ENCODE measurements at regions not wholly inside any gene's neighbourhood (a gene's known extent, or its start where the extent isn't known, plus 50 kb on each side); places are given as distances from the start of the nearest gene placed in this dataset.
A peak's percentile ranks its signal among the peaks of the same experiment; 100 is the strongest.

DNA sequence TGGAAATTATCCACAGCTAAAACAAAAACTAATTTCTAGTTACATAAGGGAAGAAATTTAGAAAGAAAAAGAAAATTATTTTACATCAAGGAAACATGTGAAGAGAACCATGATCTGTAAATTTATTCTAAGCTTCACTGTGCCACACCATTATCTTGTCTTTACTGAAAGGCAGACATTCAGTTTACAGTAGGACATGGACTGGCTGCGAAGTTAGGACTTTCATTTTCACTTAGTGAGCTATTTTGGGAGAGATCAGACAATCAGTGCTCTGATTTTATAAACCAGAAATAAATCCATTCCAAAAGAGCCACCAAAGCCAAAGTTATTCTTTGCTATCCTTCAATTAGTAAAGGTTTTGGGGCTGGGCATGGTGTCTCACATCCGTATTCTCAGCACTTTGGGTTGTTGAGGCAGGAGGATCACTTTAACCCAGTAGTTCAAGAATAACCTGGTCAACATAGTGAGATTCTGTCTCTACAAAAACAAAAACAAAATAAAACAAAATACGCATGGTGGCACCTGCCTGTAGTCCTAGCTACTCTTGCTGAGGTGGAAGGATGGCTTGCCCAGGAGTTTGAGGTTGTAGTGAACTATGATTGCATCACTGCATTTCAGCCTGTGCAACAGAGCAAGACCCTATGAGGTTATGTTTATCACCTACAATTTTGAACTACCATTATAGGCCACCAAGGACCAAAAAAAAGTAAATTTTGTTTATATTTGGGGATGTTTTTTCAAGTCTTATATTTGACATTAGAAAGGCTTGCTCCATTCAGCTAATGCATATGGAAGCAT, 1084.8 kb upstream of the ATXN7L3B start:
- H3K27ac ChIP-seq (ENCODE audit: low read depth, low read length) = no peak overlapping the region
- H3K36me3 ChIP-seq (ENCODE audit: control insufficient read depth, insufficient read depth, low read length) = no peaks in the 10 kb centered on the region
- H3K4me1 ChIP-seq (ENCODE audit: control insufficient read depth, insufficient read depth, low read length) = no peaks in the 10 kb centered on the region; the same call in 1 of the 2 replicates
- H3K9ac ChIP-seq (ENCODE audit: low read length) = no peak overlapping the region
- no peak overlapping the region for H3K4me3 ChIP-seq (ENCODE audit: low read depth, low read length)
- H3K9me3 ChIP-seq (ENCODE audit: control insufficient read depth, insufficient read depth, low read depth, low read length) = no peaks in the 10 kb centered on the region
- H3K27me3 ChIP-seq (ENCODE audit: control insufficient read depth, insufficient read depth, low read length) = peaks cover 49% of the 10 kb centered on the region

GRCh38 chr12:73460212-73460611, 1077.4 kb upstream of the ATXN7L3B start:
- Histone ChIP-seq H3K4me3 (ENCODE audit: low read depth, low read length) (no peak overlapping the region), H3K4me1 (ENCODE audit: control insufficient read depth, insufficient read depth, low read length) (peaks cover 2% of the 10 kb centered on the region; the same call in 1 of the 2 replicates), H3K36me3 (ENCODE audit: control insufficient read depth, insufficient read depth, low read length) (no peaks in the 10 kb centered on the region), H3K27me3 (ENCODE audit: control insufficient read depth, insufficient read depth, low read length) (peaks cover 67% of the 10 kb centered on the region), H3K9me3 (ENCODE audit: control insufficient read depth, insufficient read depth, low read depth, low read length) (no peaks in the 10 kb centered on the region), H3K9ac (ENCODE audit: low read length) (no peak overlapping the region), H3K27ac (ENCODE audit: low read depth, low read length) (no peak overlapping the region)

DNA sequence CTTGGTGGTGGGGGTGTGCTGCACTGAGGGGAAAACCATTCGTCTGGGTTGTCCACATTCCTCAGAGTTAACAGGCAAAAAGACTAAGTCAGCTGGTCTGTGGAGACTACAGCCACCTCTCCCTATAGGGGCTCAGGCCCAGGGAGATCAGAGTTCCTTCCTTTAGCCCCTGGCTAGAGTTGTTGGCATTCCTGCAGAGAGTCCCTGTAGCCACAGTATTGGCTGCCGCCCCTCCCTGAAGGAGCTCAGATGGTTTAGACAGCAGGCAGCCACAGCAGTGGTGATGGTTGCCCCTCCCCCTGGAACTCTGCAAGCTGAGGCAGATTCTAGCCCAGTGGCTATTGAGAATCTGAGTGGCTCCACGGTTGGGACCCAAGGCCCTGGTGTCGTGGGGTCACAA, 1072.5 kb upstream of the ATXN7L3B start:
- Histone ChIP-seq H3K4me3 (ENCODE audit: low read depth, low read length) (no peak overlapping the region), H3K9me3 (ENCODE audit: control insufficient read depth, insufficient read depth, low read depth, low read length) (no peaks in the 10 kb centered on the region), H3K36me3 (ENCODE audit: control insufficient read depth, insufficient read depth, low read length) (no peaks in the 10 kb centered on the region), H3K27me3 (ENCODE audit: control insufficient read depth, insufficient read depth, low read length) (peaks cover 19% of the 10 kb centered on the region), H3K9ac (ENCODE audit: low read length) (no peak overlapping the region), H3K4me1 (ENCODE audit: control insufficient read depth, insufficient read depth, low read length) (peaks cover 5% of the 10 kb centered on the region; the same call in 1 of the 2 replicates), H3K27ac (ENCODE audit: low read depth, low read length) (no peak overlapping the region)

- H3K27ac ChIP-seq (ENCODE audit: low read depth, low read length) = peak overlapping the region; percentile 3; the same call in 1 of the 2 replicates
- no peaks in the 10 kb centered on the region for H3K36me3 ChIP-seq (ENCODE audit: control insufficient read depth, insufficient read depth, low read length)
- H3K9ac ChIP-seq (ENCODE audit: low read length) = no peak overlapping the region
- H3K27me3 ChIP-seq (ENCODE audit: control insufficient read depth, insufficient read depth, low read length) = no peaks in the 10 kb centered on the region
- H3K9me3 ChIP-seq (ENCODE audit: control insufficient read depth, insufficient read depth, low read depth, low read length) = peaks cover 3% of the 10 kb centered on the region; the same call in 1 of the 2 replicates
- no peak overlapping the region for H3K4me3 ChIP-seq (ENCODE audit: low read depth, low read length)
- H3K4me1 ChIP-seq (ENCODE audit: control insufficient read depth, insufficient read depth, low read length) = peaks cover 17% of the 10 kb centered on the region
Measured at GRCh38 chr12:73486256-73486655, 1051.4 kb upstream of the ATXN7L3B start.

- no peaks in the 10 kb centered on the region for H3K36me3 ChIP-seq (ENCODE audit: control insufficient read depth, insufficient read depth, low read length)
- H3K4me3 ChIP-seq (ENCODE audit: low read depth, low read length) = no peak overlapping the region
- H3K4me1 ChIP-seq (ENCODE audit: control insufficient read depth, insufficient read depth, low read length) = peaks cover 4% of the 10 kb centered on the region; the same call in 1 of the 2 replicates
- no peak overlapping the region for H3K9ac ChIP-seq (ENCODE audit: low read length)
- H3K27ac ChIP-seq (ENCODE audit: low read depth, low read length) = no peak overlapping the region
- H3K9me3 ChIP-seq (ENCODE audit: control insufficient read depth, insufficient read depth, low read depth, low read length) = peaks cover 11% of the 10 kb centered on the region
- no peaks in the 10 kb centered on the region for H3K27me3 ChIP-seq (ENCODE audit: control insufficient read depth, insufficient read depth, low read length)
Measured at GRCh38 chr12:73506611-73507010, 1031.0 kb upstream of the ATXN7L3B start.

DNA sequence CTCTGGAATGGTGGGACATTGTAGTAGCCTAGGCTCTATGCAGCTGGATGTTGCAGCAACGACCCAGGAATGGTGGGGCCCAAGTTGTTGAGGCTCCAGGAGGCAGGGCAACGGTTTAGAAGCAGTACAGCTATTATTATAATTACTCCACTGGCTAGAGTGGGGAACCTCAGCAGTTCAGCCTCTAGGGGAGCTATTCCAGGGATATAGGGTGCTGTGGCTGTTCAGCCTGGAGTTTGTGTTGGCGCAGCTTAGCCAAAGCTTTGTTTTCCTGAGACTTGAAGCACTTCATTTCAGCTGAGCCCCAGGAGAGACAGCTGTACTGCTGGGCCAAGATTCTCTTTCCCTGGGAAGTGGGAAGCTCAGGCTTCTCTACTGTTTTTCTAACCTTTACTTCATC, 1023.0 kb upstream of the ATXN7L3B start:
- H3K27me3 ChIP-seq (ENCODE audit: control insufficient read depth, insufficient read depth, low read length) = no peaks in the 10 kb centered on the region
- no peaks in the 10 kb centered on the region for H3K4me1 ChIP-seq (ENCODE audit: control insufficient read depth, insufficient read depth, low read length)
- H3K36me3 ChIP-seq (ENCODE audit: control insufficient read depth, insufficient read depth, low read length) = no peaks in the 10 kb centered on the region
- H3K9me3 ChIP-seq (ENCODE audit: control insufficient read depth, insufficient read depth, low read depth, low read length) = peaks cover 2% of the 10 kb centered on the region; the same call in 1 of the 2 replicates
- H3K4me3 ChIP-seq (ENCODE audit: low read depth, low read length) = no peak overlapping the region
- H3K9ac ChIP-seq (ENCODE audit: low read length) = no peak overlapping the region
- H3K27ac ChIP-seq (ENCODE audit: low read depth, low read length) = no peak overlapping the region

DNA sequence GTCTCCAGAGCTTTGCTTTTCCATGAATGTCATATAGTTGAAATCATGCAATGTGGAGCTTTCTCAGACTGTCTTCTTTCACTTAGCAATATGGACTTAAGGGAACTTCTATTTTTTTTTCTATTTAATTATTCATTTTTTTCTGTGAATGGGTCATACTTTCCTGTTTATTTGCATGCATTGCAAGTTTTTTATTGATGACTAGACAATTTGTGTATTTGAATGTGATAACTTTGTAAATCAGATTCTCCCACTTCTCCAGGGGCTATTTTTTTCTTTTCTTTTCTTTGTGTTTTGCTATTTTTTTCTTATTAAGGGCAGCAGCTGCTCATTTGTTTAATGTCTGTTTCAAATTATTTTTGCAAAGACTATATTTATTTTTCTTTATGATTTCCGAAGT, 1019.8 kb upstream of the ATXN7L3B start:
- H3K4me1 ChIP-seq (ENCODE audit: control insufficient read depth, insufficient read depth, low read length) = no peaks in the 10 kb centered on the region
- no peaks in the 10 kb centered on the region for H3K36me3 ChIP-seq (ENCODE audit: control insufficient read depth, insufficient read depth, low read length)
- H3K4me3 ChIP-seq (ENCODE audit: low read depth, low read length) = no peak overlapping the region
- no peak overlapping the region for H3K9ac ChIP-seq (ENCODE audit: low read length)
- no peak overlapping the region for H3K27ac ChIP-seq (ENCODE audit: low read depth, low read length)
- H3K27me3 ChIP-seq (ENCODE audit: control insufficient read depth, insufficient read depth, low read length) = no peaks in the 10 kb centered on the region
- H3K9me3 ChIP-seq (ENCODE audit: control insufficient read depth, insufficient read depth, low read depth, low read length) = peaks cover 12% of the 10 kb centered on the region; the same call in 1 of the 2 replicates

DNA sequence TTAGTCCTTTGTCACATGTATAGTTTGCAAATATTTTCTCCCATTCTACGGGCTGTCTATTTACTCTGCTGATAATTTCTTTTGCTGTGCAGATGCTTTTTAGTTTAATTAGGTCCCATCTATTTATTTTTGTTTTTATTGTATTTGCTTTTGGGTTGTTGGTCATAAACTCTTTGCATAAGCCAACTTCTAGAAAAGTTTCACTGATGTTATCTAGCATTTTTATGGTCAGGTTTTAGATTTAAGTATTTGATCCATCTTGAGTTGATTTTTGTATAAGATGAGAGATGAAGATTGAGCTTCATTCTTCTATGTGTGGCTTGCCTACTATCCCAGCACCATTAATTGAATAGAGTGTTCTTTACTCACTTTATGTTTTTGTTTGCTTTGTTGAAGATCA, 1008.4 kb upstream of the ATXN7L3B start:
- Histone ChIP-seq H3K27me3 (ENCODE audit: control insufficient read depth, insufficient read depth, low read length) (no peaks in the 10 kb centered on the region), H3K27ac (ENCODE audit: low read depth, low read length) (no peak overlapping the region), H3K9me3 (ENCODE audit: control insufficient read depth, insufficient read depth, low read depth, low read length) (peaks cover 6% of the 10 kb centered on the region; the same call in 1 of the 2 replicates), H3K36me3 (ENCODE audit: control insufficient read depth, insufficient read depth, low read length) (no peaks in the 10 kb centered on the region), H3K4me1 (ENCODE audit: control insufficient read depth, insufficient read depth, low read length) (no peaks in the 10 kb centered on the region), H3K9ac (ENCODE audit: low read length) (no peak overlapping the region), H3K4me3 (ENCODE audit: low read depth, low read length) (no peak overlapping the region)

DNA sequence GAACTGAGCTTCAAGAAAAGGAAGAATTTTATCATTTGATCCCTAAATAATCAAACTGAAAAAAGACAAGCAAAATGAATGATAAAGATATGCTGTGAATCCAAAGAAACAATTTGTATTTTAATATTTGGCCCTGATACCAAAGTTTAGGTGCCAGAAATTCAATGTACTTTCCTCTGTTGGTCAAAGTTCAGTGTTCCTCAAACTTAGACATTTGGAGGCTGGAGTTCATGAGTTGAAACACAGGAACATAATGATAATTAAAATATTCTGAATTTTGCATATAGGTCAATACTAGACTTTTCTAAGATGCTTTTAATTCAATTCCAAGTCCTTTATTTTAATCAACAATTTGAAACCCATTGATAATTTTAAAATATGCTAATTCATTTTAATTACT, 1007.7 kb upstream of the ATXN7L3B start:
- Histone ChIP-seq H3K27me3 (ENCODE audit: control insufficient read depth, insufficient read depth, low read length) (no peaks in the 10 kb centered on the region), H3K4me3 (ENCODE audit: low read depth, low read length) (no peak overlapping the region), H3K36me3 (ENCODE audit: control insufficient read depth, insufficient read depth, low read length) (no peaks in the 10 kb centered on the region), H3K9me3 (ENCODE audit: control insufficient read depth, insufficient read depth, low read depth, low read length) (no peaks in the 10 kb centered on the region; the same call in 1 of the 2 replicates), H3K9ac (ENCODE audit: low read length) (no peak overlapping the region), H3K27ac (ENCODE audit: low read depth, low read length) (no peak overlapping the region), H3K4me1 (ENCODE audit: control insufficient read depth, insufficient read depth, low read length) (no peaks in the 10 kb centered on the region)

DNA sequence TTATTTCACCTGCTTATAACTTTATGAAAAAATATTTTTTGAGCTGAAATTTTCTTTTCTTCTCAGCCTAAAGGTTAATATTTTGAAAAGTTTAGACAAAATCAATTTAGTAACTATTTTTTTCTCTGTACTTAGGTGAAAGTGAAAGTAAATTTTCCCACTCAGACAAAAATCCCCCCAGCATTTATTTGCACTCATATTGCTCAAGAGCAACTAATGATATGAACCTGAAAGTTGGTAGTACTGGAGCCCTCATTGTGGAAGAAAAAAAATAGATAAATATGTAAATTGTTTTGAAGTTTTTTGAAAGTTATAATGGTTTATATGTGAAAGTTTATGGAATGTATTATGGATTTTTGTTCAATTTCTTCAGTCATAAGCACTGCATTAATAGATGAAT, 1005.9 kb upstream of the ATXN7L3B start:
- Histone ChIP-seq H3K36me3 (ENCODE audit: control insufficient read depth, insufficient read depth, low read length) (no peaks in the 10 kb centered on the region), H3K9ac (ENCODE audit: low read length) (no peak overlapping the region), H3K4me1 (ENCODE audit: control insufficient read depth, insufficient read depth, low read length) (no peaks in the 10 kb centered on the region), H3K9me3 (ENCODE audit: control insufficient read depth, insufficient read depth, low read depth, low read length) (no peaks in the 10 kb centered on the region), H3K4me3 (ENCODE audit: low read depth, low read length) (no peak overlapping the region), H3K27ac (ENCODE audit: low read depth, low read length) (no peak overlapping the region), H3K27me3 (ENCODE audit: control insufficient read depth, insufficient read depth, low read length) (no peaks in the 10 kb centered on the region)

DNA sequence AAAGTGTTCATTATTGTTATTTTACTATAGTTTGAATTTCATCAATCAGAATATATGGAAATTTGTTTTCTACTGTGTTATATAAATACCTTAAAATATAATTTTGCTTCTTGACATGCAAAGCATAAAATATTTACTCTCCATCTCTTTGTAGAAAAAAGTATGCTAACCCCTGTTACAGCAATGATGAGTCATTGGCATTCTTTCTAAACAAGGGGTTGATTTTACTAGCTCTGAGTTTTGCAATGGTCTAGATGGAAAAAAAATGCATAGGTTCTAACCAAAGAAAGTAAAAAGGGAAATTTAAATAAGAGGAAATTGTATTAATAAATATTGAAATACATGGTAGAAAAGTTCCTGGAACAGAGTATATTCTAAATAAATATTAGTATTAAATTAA, 990.2 kb upstream of the ATXN7L3B start:
- Histone ChIP-seq H3K36me3 (ENCODE audit: control insufficient read depth, insufficient read depth, low read length) (no peaks in the 10 kb centered on the region), H3K9ac (ENCODE audit: low read length) (no peak overlapping the region), H3K27ac (ENCODE audit: low read depth, low read length) (no peak overlapping the region), H3K9me3 (ENCODE audit: control insufficient read depth, insufficient read depth, low read depth, low read length) (no peaks in the 10 kb centered on the region), H3K27me3 (ENCODE audit: control insufficient read depth, insufficient read depth, low read length) (no peaks in the 10 kb centered on the region), H3K4me3 (ENCODE audit: low read depth, low read length) (no peak overlapping the region), H3K4me1 (ENCODE audit: control insufficient read depth, insufficient read depth, low read length) (no peaks in the 10 kb centered on the region)

Data from HUES6 (cell line).